ENCODE measurements at regions not wholly inside any gene's neighbourhood (a gene's known extent, or its start where the extent isn't known, plus 50 kb on each side); places are given as distances from the start of the nearest gene placed in this dataset.

GRCh38 chr13:47822036-47822435, 179.0 kb downstream of the SUCLA2 start:
- DNase-seq: no peak

- DNase-seq: no peak
Measured at GRCh38 chr13:47816831-47817230, 184.2 kb downstream of the SUCLA2 start.

GRCh38 chr13:47813718-47814117, 187.4 kb downstream of the SUCLA2 start:
- DNase-seq: no peak

- DNase-seq: no peak
Measured at GRCh38 chr13:47809411-47809810, 191.7 kb downstream of the SUCLA2 start.

GRCh38 chr13:47803131-47803530, 197.9 kb downstream of the SUCLA2 start:
- no peak for DNase-seq

GRCh38 chr13:47801555-47801954, 199.5 kb downstream of the SUCLA2 start:
- no peak for DNase-seq

GRCh38 chr13:47800593-47800992, 200.5 kb downstream of the SUCLA2 start:
- DNase-seq: no peak

- no peak for DNase-seq
Measured at GRCh38 chr13:47798906-47799305, 202.2 kb downstream of the SUCLA2 start.

- DNase-seq: no peak
Measured at GRCh38 chr13:47798194-47798593, 202.9 kb downstream of the SUCLA2 start.

GRCh38 chr13:47796816-47797215, 204.3 kb downstream of the SUCLA2 start:
- DNase-seq: no peak

- no peak for DNase-seq
Measured at GRCh38 chr13:47794963-47795362, 206.1 kb downstream of the SUCLA2 start.

- DNase-seq: no peak
Measured at GRCh38 chr13:47790755-47791154, 210.3 kb downstream of the SUCLA2 start.

GRCh38 chr13:47788844-47789243, 212.2 kb downstream of the SUCLA2 start:
- no peak for DNase-seq

GRCh38 chr13:47774671-47774994, 226.4 kb downstream of the SUCLA2 start:
- DNase-seq: no peak

GRCh38 chr13:47764817-47765216, 236.3 kb downstream of the SUCLA2 start:
- no peak for DNase-seq

- no peak for DNase-seq
Measured at GRCh38 chr13:47757466-47758080, 243.5 kb downstream of the SUCLA2 start.

- DNase-seq: no peak
Measured at GRCh38 chr13:47747901-47748300, 253.2 kb downstream of the SUCLA2 start.

- no peak for DNase-seq
Measured at GRCh38 chr13:47726394-47726793, 274.7 kb downstream of the SUCLA2 start.

- no peak for DNase-seq
Measured at GRCh38 chr13:47723898-47724297, 277.2 kb downstream of the SUCLA2 start.

GRCh38 chr13:47719164-47719563, 281.9 kb downstream of the SUCLA2 start:
- no peak for DNase-seq

GRCh38 chr13:47718556-47718955, 282.5 kb downstream of the SUCLA2 start:
- DNase-seq: no peak

GRCh38 chr13:47708386-47708785, 292.7 kb downstream of the SUCLA2 start:
- no peak for DNase-seq

GRCh38 chr13:47707414-47707813, 293.7 kb downstream of the SUCLA2 start:
- no peak for DNase-seq

GRCh38 chr13:47705185-47705584, 295.9 kb downstream of the SUCLA2 start:
- DNase-seq: no peak

GRCh38 chr13:47696674-47697073, 304.4 kb downstream of the SUCLA2 start:
- no peak for DNase-seq

- DNase-seq: no peak
Measured at GRCh38 chr13:47687577-47687976, 313.5 kb downstream of the SUCLA2 start.

Measured in stimulated activated naive CD4-positive, alpha-beta T cell (primary cell).